NOMO-1 treated with dmso at 0.1 percent for 144 hours (cell line): ENCODE measurements at regions not wholly inside any gene's neighbourhood (a gene's known extent, or its start where the extent isn't known, plus 50 kb on each side); places are given as distances from the start of the nearest gene placed in this dataset.
"Not testable (repeated sequence)": the region's sequence is repeated elsewhere in the genome, so short reads cannot be mapped to it uniquely, and the experiment has no call there.

Experiments used
- DNase-seq: peaks from one replicate; lab custom pipeline; 2025; ENCODE audit not compliant: unreplicated experiment; lab: John Stamatoyannopoulos, UW

- DNase-seq, result no peak
Observed at GRCh38 chr2:125584732-125585131, 1071.2 kb upstream of the GYPC start.

- no peak for DNase-seq
Observed at GRCh38 chr2:125588780-125589179, 1067.2 kb upstream of the GYPC start.

DNA sequence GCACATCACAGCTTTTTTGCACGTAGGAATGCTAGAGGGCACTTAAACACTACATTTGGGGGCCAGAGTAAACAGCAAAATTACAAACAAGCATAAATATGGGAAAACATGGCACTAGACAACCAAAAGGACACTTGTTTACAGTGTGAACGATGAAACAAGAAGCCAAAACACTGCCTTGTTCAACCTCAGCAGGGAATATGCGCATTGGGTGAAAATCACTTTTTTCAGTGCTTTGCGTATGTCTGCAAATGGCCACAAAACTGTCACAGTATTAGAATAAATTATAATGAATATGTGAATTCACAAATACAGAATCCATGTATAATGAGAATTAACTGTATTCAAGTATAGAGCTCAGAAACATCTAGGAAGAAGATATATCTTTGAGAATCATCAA, 1064.0 kb upstream of the GYPC start:
- DNase-seq, result no peak

GRCh38 chr2:125593036-125593435, 1062.9 kb upstream of the GYPC start:
- DNase-seq, result no peak

DNA sequence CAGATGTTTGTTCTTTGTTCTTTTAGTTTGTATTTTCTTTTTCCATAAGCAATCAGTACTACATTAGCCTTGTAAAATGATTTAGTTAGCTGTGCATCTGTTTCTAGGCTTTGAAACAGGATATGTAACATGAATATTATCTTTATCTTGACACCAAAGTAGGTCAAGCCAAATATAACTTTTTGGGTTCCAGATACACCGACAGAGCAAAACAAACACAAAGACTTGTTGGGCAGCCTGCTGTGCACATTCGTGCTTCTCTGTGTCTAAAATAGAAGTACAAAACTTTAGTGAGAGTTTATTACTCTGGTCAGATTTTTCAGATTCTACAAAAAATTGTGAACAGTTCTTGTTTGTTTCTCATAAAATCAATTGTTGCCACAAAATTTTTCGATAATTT, 1059.3 kb upstream of the GYPC start:
- DNase-seq, result no peak

GRCh38 chr2:125615438-125615837, 1040.5 kb upstream of the GYPC start:
- DNase-seq, result no peak

GRCh38 chr2:125630377-125630776, 1025.6 kb upstream of the GYPC start:
- DNase-seq, result no peak

DNA sequence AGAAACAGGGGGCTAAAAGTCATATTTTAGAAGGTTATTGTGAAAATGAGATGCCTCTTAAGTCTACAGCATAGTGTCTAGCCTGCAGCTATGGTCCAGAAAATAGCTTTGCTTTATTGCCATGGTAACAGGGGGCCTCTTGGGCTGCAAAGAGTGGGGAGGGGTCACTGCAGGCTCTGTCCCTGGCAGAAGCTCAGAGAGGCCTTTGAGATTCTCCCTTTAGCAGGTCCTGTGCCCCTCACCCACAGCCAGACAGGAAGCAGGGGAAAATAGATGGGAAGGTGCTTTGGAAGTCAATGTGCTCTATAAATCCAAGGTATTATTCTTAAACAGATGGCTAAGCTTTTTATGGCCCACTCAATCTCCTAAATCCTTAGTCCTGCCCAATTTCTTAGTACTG, 1021.3 kb upstream of the GYPC start:
- DNase-seq, result no peak

DNA sequence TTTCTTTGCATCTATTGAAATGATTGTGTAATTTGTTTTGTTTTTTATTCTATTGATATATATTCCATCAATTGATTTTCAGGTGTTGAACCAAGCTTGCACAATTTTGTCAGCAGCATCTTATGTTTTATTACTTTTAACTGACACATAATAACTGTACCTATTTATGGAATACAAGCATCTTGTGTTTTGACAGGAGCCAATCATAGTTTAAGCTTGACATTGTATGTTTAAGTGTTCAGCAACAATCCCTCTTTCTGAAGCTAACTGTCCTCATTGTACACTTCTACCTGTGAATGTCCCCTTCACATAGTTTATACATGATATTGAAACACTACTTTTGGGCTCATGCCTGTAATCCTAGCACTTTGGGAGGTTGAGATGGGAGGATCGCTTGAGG, 1017.6 kb upstream of the GYPC start:
- DNase-seq, result no peak

DNA sequence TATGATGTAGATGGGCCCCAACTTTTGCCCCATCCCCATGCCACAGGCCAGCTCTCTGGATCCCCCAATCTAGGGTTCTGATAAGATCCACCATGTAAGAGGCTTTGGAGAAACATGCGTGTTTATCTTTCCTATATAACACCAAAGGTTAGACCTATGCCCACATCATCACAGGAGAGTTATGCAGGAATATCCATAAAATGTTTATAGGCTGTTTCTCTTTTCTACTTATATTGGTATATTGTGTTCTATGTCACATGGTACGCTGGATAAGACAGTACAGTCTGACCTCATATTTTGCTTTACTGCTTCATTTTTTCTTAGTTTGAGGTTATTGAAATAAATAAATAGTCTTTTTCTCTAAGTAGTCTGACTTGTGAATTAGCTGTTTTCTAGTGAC, 1013.9 kb upstream of the GYPC start:
- DNase-seq, result no peak

GRCh38 chr2:125643128-125643527, 1012.8 kb upstream of the GYPC start:
- no peak for DNase-seq

GRCh38 chr2:125643585-125643984, 1012.4 kb upstream of the GYPC start:
- no peak for DNase-seq

DNA sequence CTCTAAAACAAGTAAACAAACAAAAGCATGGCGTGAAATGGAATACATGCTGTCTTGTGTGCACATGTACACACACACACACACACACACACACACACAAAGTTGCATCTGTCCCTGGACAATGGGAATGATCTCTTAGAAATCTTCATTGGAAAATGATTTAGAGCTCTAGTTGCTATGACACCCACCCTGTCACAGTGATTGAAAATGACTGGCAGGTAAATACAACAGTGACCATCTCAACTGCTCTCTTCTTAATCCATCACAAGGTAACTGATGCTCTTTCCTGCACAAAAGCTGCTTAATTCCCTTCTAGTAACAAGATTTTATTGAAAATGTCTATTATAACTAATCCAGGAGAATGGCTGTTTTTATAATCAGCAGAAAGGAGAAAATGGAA, 1011.7 kb upstream of the GYPC start:
- no peak for DNase-seq

- no peak for DNase-seq
Observed at GRCh38 chr2:125652280-125652679, 1003.7 kb upstream of the GYPC start.

DNA sequence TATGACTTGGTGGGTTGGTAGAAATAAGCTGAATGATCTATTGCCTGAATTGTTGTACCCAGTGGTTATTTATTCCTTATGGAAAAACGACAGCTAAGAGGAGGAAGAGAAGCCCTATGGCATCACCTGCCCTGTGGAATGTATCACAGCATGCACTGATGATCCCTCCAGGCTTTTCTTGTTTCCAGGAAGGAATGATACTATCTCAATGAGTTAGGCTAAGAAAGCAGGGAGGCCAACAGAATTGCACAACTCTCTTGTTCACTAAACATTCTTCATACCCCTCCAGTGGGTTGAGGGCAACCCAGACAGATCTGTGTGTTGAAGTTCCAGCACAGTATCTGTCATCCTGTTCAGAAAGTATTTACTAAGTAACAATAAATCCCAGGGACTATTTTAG, 1001.7 kb upstream of the GYPC start:
- no peak for DNase-seq

GRCh38 chr2:125656190-125656589, 999.8 kb upstream of the GYPC start:
- DNase-seq, result no peak

DNA sequence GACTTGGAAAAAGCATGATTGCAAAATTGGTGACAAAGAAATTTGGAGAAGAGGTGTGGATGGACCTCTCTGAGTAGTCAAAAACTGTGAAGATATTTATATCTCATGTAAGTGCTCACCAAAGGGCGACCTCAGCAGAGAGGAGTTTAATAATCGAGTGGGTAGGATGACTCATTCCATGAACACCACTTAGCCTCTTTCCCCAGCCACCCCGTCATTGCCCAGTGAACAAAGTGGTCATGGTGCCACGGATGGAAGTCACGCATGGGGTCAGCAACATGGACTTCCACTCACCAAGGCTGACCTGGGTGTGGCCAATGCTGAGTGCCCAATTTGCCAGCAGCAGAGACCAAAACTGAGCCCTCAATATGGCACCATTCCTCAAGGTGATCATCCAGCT, 997.4 kb upstream of the GYPC start:
- DNase-seq, result no peak

- not testable (repeated sequence) for DNase-seq
Observed at GRCh38 chr2:125660369-125660768, 995.6 kb upstream of the GYPC start.

GRCh38 chr2:125667630-125668029, 988.3 kb upstream of the GYPC start:
- no peak for DNase-seq

- DNase-seq, result no peak
Observed at GRCh38 chr2:125679903-125680302, 976.1 kb upstream of the GYPC start.

GRCh38 chr2:125680809-125681208, 975.1 kb upstream of the GYPC start:
- DNase-seq, result no peak

DNA sequence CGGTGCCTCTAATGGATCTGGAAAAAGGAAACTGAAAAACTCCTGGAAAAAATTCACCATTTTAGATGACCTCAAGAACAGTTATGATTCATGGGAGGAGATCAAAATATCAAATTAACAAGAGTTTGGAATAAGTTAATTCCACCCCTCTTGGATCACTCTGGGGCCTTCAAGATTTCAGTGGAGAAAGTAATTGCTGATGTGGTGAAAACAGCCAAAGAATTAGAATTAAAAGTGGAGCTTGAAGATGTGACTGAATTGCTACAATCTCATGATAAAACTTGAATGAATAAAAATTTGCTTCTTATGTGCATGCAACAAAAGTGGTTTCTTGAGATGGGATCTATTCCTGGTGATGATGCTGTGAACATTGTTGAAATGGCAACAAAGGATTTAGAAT, 974.4 kb upstream of the GYPC start:
- no peak for DNase-seq

DNA sequence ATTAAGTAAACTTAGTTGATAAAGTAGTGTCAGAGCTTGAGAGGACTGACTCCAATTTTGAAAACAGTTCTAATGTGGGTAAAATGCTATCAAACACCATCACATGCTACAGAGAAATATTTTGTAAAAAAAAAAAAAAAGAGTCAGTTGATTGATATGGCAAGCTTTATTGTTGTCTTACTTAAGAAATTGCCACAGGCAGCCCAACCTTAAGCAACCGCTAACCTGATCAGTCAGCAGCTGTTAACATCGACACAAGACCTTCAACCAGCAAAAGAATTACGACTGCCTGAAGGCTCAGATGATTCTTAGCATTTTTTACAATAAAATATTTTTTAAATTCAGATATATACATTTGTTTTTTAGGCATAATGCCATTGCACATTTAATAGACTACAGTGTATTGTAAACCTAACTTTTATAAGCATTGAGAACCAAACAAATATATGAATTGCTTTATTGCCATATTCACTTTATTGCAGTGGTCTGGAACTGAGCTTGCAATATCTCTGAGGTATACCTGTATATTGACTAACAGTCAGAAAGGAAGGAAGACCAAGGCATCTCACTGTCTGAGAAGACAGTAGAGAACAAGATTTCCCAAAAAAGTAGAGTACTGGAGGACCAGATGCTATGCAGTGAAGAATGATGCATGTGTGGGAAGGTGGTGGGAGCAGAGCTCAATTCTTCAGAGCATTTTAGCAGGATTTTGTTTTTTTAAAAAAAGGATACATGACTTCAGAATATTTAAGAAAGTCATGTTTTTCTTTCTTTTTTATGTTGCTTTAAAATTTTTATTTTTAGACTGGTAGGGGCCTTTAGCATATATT, 973.8 kb upstream of the GYPC start:
- no peak for DNase-seq
